ENCODE measurements at regions not wholly inside any gene's neighbourhood (a gene's known extent, or its start where the extent isn't known, plus 50 kb on each side); places are given as distances from the start of the nearest gene placed in this dataset.

- DNase-seq = no peak
These were observed 139.5 kb upstream of the DMRTA1 start for GRCh38 chr9:22307013-22307711.

- no peak for DNase-seq
These were observed 138.4 kb upstream of the DMRTA1 start for GRCh38 chr9:22308177-22308576.

- DNase-seq = no peak
These were observed 130.0 kb upstream of the DMRTA1 start for GRCh38 chr9:22316645-22317044.

GRCh38 chr9:22331533-22331932 lies 115.1 kb upstream of the DMRTA1 start:
- no peak for DNase-seq

GRCh38 chr9:22332202-22332601 lies 114.4 kb upstream of the DMRTA1 start:
- no peak for DNase-seq

- DNase-seq = no peak
These were observed 109.4 kb upstream of the DMRTA1 start for GRCh38 chr9:22337261-22337660.

- DNase-seq = no peak
These were observed 104.0 kb upstream of the DMRTA1 start for GRCh38 chr9:22342491-22343217.

- DNase-seq = no peak
These were observed 103.4 kb upstream of the DMRTA1 start for GRCh38 chr9:22343218-22343611.

- no peak for DNase-seq
These were observed 91.8 kb upstream of the DMRTA1 start for GRCh38 chr9:22354699-22355384.

GRCh38 chr9:22356985-22357384 lies 89.6 kb upstream of the DMRTA1 start:
- no peak for DNase-seq

GRCh38 chr9:22363421-22363887 lies 83.2 kb upstream of the DMRTA1 start:
- DNase-seq = no peak

- DNase-seq = no peak
These were observed 73.0 kb upstream of the DMRTA1 start for GRCh38 chr9:22373636-22374035.

GRCh38 chr9:22374051-22374450 lies 72.6 kb upstream of the DMRTA1 start:
- DNase-seq = no peak

GRCh38 chr9:22379272-22379671 lies 67.4 kb upstream of the DMRTA1 start:
- DNase-seq = no peak

- DNase-seq = no peak
These were observed 65.5 kb upstream of the DMRTA1 start for GRCh38 chr9:22381170-22381569.

- DNase-seq = no peak
These were observed 64.3 kb upstream of the DMRTA1 start for GRCh38 chr9:22382331-22382730.

- no peak for DNase-seq
These were observed 62.9 kb upstream of the DMRTA1 start for GRCh38 chr9:22383718-22384117.

GRCh38 chr9:22389271-22389670 lies 57.4 kb upstream of the DMRTA1 start:
- no peak for DNase-seq

GRCh38 chr9:22392523-22392922 lies 54.1 kb upstream of the DMRTA1 start:
- DNase-seq = no peak

- DNase-seq = no peak
These were observed 50.9 kb upstream of the DMRTA1 start for GRCh38 chr9:22395687-22396141.
